Uterus (tissue), 2 donors: ENCODE measurements at regions not wholly inside any gene's neighbourhood (a gene's known extent, or its start where the extent isn't known, plus 50 kb on each side); places are given as distances from the start of the nearest gene placed in this dataset.

ENCODE experiments used
- CTCF ChIP-seq, 4 experiments: fragments of 200-600 bp in 2 of 4; fragments of 450-650 bp in 2 of 4; sonication (generic) in 2 of 4; IDR thresholded peaks; one replicate each; pipeline ENCODE4 v1.5.1; 2016 to 2019; ENCODE audit warnings: antibody characterized with exemption in 4 of 4, mild to moderate bottlenecking in 2 of 4, moderate library complexity in 1 of 4
- POLR2A ChIP-seq, 2 donors: fragments of 450-650 bp; IDR thresholded peaks; one replicate each; pipeline ENCODE4 v1.6.1; 2016; ENCODE audit warnings: antibody characterized with exemption in 2 of 2, mild to moderate bottlenecking in 1 of 2, moderate library complexity in 1 of 2

- TF ChIP-seq CTCF (IDR thresholded peaks at IDR 0.05) (no peak), POLR2A (IDR thresholded peaks at IDR 0.05) (no peak)
Measured at GRCh38 chr21:31803039-31804007, 69.5 kb upstream of the HUNK start.
